Epithelial cell of proximal tubule (primary cell): ENCODE measurements at regions not wholly inside any gene's neighbourhood (a gene's known extent, or its start where the extent isn't known, plus 50 kb on each side); places are given as distances from the start of the nearest gene placed in this dataset.

Source experiments
- DNase-seq: peaks from one replicate; pipeline ENCODE4 v3.0.0-alpha.2; 2011; ENCODE audit warnings: low read depth
- H3K4me3 ChIP-seq: 2 replicates; pipeline ENCODE4 v1.5.1; 2011; ENCODE audit warnings: low read depth, mild to moderate bottlenecking, low read length
- TF ChIP-seq, protein P1 (sequence below): conservative IDR thresholded peaks from 2 replicates; pipeline ENCODE4 v1.5.1; 2012; ENCODE audit warnings: low read depth, mild to moderate bottlenecking, low read length

DNA sequence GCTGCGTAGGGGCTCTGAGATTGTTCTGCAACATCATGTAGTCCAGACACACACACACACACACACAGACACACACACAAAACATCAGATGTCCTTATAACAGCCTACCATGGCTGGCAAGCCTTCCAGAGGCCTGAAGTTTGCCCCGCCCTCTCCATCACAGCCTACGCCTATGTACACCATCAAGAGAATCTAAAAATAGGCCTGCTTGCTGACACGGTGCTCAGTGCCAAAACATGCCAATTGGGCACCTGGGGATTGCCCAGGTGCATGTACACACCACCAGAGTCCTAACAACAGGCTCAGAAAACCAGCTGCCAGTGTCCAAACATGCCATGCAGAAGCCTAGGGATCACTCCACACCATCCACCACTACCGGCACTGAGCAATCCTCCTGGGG lies 391.7 kb upstream of the SPTLC3 start:
- DNase-seq, result no peak
- no peak overlapping the region for H3K4me3 ChIP-seq
- TF ChIP-seq, protein P1, sequence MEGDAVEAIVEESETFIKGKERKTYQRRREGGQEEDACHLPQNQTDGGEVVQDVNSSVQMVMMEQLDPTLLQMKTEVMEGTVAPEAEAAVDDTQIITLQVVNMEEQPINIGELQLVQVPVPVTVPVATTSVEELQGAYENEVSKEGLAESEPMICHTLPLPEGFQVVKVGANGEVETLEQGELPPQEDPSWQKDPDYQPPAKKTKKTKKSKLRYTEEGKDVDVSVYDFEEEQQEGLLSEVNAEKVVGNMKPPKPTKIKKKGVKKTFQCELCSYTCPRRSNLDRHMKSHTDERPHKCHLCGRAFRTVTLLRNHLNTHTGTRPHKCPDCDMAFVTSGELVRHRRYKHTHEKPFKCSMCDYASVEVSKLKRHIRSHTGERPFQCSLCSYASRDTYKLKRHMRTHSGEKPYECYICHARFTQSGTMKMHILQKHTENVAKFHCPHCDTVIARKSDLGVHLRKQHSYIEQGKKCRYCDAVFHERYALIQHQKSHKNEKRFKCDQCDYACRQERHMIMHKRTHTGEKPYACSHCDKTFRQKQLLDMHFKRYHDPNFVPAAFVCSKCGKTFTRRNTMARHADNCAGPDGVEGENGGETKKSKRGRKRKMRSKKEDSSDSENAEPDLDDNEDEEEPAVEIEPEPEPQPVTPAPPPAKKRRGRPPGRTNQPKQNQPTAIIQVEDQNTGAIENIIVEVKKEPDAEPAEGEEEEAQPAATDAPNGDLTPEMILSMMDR, result no peak

- H3K4me3 ChIP-seq, result no peak overlapping the region
- DNase-seq, result no peak
- TF ChIP-seq, protein P1, result no peak
Observed at GRCh38 chr20:12623870-12624269, 384.9 kb upstream of the SPTLC3 start.

GRCh38 chr20:12627485-12627884 lies 381.3 kb upstream of the SPTLC3 start:
- TF ChIP-seq, protein P1, result no peak
- H3K4me3 ChIP-seq, result no peak overlapping the region
- DNase-seq, result no peak

DNA sequence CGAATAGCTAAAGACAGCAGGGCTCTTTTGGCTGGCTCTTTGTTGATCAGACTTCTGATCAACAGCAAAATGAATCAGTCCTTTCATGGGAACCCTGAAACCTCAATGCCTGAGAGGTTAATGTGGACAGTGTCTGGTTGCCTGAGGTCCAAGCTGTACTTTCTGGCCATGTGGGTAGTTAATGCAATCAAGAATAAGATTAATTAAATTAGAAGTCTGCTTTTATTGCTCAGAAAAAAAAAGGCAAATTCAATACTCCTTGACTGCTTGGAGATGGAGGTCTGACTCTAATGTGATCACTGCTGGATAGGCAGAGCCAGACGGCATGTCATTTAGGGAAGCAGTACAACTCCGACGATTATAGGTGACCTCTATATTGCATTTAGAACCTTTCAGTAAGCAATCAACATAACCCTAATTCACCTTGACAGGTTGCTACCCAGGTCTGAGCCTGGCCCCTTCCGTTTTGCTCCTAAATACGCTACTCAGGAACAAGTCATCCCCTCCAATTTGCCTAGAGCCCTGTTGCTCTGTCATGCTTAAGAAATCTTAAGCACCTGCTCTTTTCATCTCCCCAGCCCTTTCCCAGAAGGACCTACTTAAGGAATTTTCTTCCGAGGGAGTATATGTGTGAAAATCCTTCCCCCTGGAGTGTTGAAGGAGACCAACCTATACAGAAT lies 370.0 kb upstream of the SPTLC3 start:
- DNase-seq, result no peak
- H3K4me3 ChIP-seq, result no peak overlapping the region
- TF ChIP-seq, protein P1, result no peak

DNA sequence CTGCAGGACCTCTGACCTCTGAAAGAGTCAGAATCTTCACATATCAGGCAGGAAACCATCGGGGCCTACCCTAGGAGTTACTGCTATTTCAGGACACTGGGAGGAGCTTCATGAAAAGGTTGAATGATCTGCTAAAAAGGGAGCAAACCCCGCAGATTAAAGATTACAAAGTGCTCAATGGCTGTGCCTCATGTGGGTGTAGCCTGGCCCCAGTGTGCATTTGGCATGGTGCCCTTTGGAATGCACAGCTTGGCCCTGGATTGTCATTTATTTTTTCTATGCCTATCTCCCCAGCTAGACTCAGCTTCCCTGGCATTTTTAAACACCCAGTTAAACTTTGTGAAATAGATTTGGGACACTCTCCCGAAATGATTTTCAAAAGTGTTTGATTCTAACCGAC lies 368.5 kb upstream of the SPTLC3 start:
- no peak overlapping the region for H3K4me3 ChIP-seq
- no peak for DNase-seq
- TF ChIP-seq, protein P1, result no peak

DNA sequence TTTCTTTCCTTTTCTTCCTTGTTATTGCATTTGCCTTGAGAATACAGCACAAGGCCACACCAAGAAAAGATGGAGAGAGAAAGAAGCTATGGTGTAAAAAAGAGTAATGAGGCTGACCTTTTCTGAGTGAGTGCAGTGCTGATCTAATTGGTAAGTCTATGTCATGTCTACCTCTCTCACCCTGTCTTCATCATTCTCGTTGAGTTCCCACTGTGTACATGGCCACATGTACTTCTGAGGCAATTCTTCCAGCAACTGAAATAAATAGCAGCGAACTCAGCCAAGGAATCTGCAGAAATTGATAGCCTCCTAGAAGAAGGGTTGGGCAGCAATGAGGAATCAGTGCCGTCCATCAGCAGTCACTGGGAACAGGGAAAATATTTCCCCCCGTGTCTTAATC lies 367.2 kb upstream of the SPTLC3 start:
- TF ChIP-seq, protein P1, result no peak
- DNase-seq, result no peak
- no peak overlapping the region for H3K4me3 ChIP-seq

DNA sequence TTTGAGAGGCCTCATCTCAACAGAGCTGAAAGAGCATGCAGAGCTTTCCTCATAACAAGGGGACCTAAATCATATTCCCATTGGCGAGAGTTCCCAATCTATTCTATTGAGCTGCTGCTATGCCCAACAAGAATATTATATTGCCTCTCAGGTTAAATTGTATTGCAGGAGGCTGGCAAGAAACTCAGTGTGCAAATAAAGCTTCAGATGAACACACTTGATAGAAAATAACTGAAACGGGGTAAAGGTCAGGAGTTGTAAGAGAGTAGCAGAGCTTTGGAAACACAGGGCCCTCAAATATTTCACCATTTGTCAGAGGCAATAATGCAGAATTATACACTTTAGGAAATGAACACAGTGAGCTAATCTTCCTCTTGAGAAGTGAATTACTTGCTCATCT lies 364.3 kb upstream of the SPTLC3 start:
- no peak for DNase-seq
- TF ChIP-seq, protein P1, result no peak
- no peak overlapping the region for H3K4me3 ChIP-seq
